ENCODE measurements at regions not wholly inside any gene's neighbourhood (a gene's known extent, or its start where the extent isn't known, plus 50 kb on each side); places are given as distances from the start of the nearest gene placed in this dataset.

GRCh38 chr13:111037927-111038326 lies 77.2 kb upstream of the ARHGEF7 start (continued):
- TF ChIP-seq GABPA (IDR thresholded peaks at IDR 0.05; ENCODE audit: borderline replicate concordance, insufficient read depth, low read length) (no peak), HDAC2 (IDR thresholded peaks at IDR 0.05; ENCODE audit: borderline replicate concordance in 1 of 2, low read depth in 2 of 2, low read length in 2 of 2) (no peak), SUZ12 (IDR thresholded peaks at IDR 0.05; ENCODE audit: low read length) (no peak), ASH2L (IDR thresholded peaks at IDR 0.05; ENCODE audit: low read length) (no peak), KDM4A (IDR thresholded peaks at IDR 0.05; ENCODE audit: low read depth, low read length, severe bottlenecking) (no peak), GTF2F1 (IDR thresholded peaks at IDR 0.05; ENCODE audit: borderline replicate concordance, low read depth, low read length) (no peak), ATF2 (IDR thresholded peaks at IDR 0.05; ENCODE audit: low read length) (no peak), CREB1 (IDR thresholded peaks at IDR 0.05) (no peak), EGR1 (IDR thresholded peaks at IDR 0.05; ENCODE audit: borderline replicate concordance, low read depth, low read length) (no peak), SP4 (IDR thresholded peaks at IDR 0.05; ENCODE audit: low read length) (no peak), SP1 (IDR thresholded peaks at IDR 0.05; ENCODE audit: low read depth, low read length) (no peak), CBX5 (IDR thresholded peaks at IDR 0.05; ENCODE audit: low read depth, low read length) (no peak), MAFK (IDR thresholded peaks at IDR 0.05; ENCODE audit: low read depth, low read length) (no peak), KDM5A (IDR thresholded peaks at IDR 0.05; ENCODE audit: low read length) (no peak), HDAC6 (IDR thresholded peaks at IDR 0.05; ENCODE audit: low read depth, low read length) (no peak), E2F6 (IDR thresholded peaks at IDR 0.05) (no peak), SAP30 (IDR thresholded peaks at IDR 0.05; ENCODE audit: insufficient read depth, insufficient replicate concordance, low read length) (no peak)

Data from H1 (cell line).